Activated naive CD8-positive, alpha-beta T cell treated with anti-CD3 and anti-CD28 coated beads, Interleukin-2, amount 10 ng/mL, durations not matched to agents 7 days and 5 days (primary cell): ENCODE measurements at regions not wholly inside any gene's neighbourhood (a gene's known extent, or its start where the extent isn't known, plus 50 kb on each side); places are given as distances from the start of the nearest gene placed in this dataset.

Experiments used
- ATAC-seq: fragments of 150-1000 bp; cut with Tn5 transposase; one replicate; pipeline ENCODE4 v1.10.0; 2021; ENCODE audit warnings: low read depth, moderate library complexity
- POLR2A ChIA-PET: fragments of 350-600 bp; sonication (Branson Sonifier 250); formaldehyde crosslinking; loops from one replicate; lab custom pipeline; 2021; ENCODE audit warnings: antibody characterized with exemption; lab: Charles Lee
- DNase-seq: peaks from one replicate; pipeline ENCODE4 v3.0.0; 2021
- H3K27ac Mint-ChIP-seq: one replicate; pipeline ENCODE4 v1.8.0; 2022; ENCODE audit warnings: mild to moderate bottlenecking, mixed read lengths
- H3K27me3 Mint-ChIP-seq: one replicate; pipeline ENCODE4 v1.8.0; 2022; ENCODE audit warnings: mild to moderate bottlenecking, moderate library complexity, mixed read lengths
- H3K36me3 Mint-ChIP-seq: one replicate; pipeline ENCODE4 v1.8.0; 2021; ENCODE audit warnings: mild to moderate bottlenecking, mixed read lengths
- H3K4me1 Mint-ChIP-seq: one replicate; pipeline ENCODE4 v1.8.0; 2021; ENCODE audit warnings: mixed read lengths
- H3K4me3 Mint-ChIP-seq: one replicate; pipeline ENCODE4 v1.8.0; 2022; ENCODE audit warnings: mild to moderate bottlenecking, moderate library complexity, mixed read lengths
- H3K9me3 Mint-ChIP-seq: one replicate; pipeline ENCODE4 v1.8.0; 2021; ENCODE audit warnings: mixed read lengths

DNA sequence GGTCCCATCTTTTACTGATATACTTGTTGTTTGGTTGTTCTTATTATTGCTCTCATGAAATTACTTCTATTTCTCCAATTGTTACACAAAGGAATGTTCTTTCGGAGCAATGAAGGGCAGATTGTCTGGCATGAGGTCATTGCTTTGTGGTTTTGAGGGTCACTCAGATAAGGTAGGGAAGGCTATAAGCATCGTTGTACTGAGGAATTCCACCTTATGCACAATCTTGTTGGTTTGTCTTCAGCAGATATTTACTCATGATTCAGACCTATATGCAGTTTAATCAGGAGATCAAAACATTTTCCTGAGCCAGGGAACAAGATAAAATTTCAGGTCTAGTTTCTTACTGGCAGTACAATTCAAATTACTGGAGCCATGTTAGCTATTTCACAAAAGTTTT lies 163.0 kb upstream of the SPHKAP start:
- Mint-ChIP-seq H3K4me3 (no peak overlapping the region), H3K4me1 (no peaks in the 10 kb centered on the region), H3K9me3 (peaks cover 4% of the 10 kb centered on the region), H3K36me3 (no peaks in the 10 kb centered on the region), H3K27me3 (no peaks in the 10 kb centered on the region), H3K27ac (no peak overlapping the region)
- POLR2A ChIA-PET = no interaction called here
- ATAC-seq (no peak), DNase-seq (no peak)

DNA sequence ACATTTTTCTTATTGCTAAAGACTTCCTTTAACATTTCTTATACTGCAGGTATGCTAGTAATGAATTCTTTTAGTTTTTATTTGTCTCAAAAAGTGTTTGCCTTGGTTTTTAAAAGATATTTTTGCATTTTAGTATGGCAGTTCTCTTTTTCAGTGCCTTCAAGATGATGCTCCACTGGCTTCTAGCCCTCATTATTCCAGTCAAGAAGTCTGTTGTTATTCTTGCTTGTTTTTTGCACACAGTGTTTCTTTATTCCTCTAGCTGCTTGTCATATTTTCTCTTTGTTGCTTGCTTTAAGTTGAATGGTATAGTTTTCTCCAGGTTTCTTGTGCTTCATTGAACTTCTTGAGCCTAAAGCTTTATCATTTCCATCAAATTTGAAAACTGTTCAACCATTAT lies 158.0 kb upstream of the SPHKAP start:
- POLR2A ChIA-PET = no interaction called here
- Mint-ChIP-seq H3K27me3 (no peaks in the 10 kb centered on the region), H3K27ac (no peak overlapping the region), H3K9me3 (peaks cover 6% of the 10 kb centered on the region), H3K4me3 (no peak overlapping the region), H3K36me3 (no peaks in the 10 kb centered on the region), H3K4me1 (no peaks in the 10 kb centered on the region)
- no peak for DNase-seq
- no peak for ATAC-seq

- H3K27me3 Mint-ChIP-seq = no peaks in the 10 kb centered on the region
- H3K36me3 Mint-ChIP-seq = no peaks in the 10 kb centered on the region
- no peak for ATAC-seq
- no peak overlapping the region for H3K27ac Mint-ChIP-seq
- peaks cover 2% of the 10 kb centered on the region for H3K9me3 Mint-ChIP-seq
- H3K4me1 Mint-ChIP-seq = no peaks in the 10 kb centered on the region
- no peak overlapping the region for H3K4me3 Mint-ChIP-seq
- POLR2A ChIA-PET = no interaction called here
- DNase-seq = no peak
Observed at GRCh38 chr2:228334180-228334579, 152.7 kb upstream of the SPHKAP start.

- Mint-ChIP-seq H3K4me1 (no peaks in the 10 kb centered on the region), H3K9me3 (peaks cover 7% of the 10 kb centered on the region), H3K27ac (no peak overlapping the region), H3K4me3 (no peak overlapping the region), H3K27me3 (no peaks in the 10 kb centered on the region), H3K36me3 (no peaks in the 10 kb centered on the region)
- POLR2A ChIA-PET = no interaction called here
- DNase-seq (no peak), ATAC-seq (no peak)
Observed at GRCh38 chr2:228329282-228329681, 147.8 kb upstream of the SPHKAP start.

DNA sequence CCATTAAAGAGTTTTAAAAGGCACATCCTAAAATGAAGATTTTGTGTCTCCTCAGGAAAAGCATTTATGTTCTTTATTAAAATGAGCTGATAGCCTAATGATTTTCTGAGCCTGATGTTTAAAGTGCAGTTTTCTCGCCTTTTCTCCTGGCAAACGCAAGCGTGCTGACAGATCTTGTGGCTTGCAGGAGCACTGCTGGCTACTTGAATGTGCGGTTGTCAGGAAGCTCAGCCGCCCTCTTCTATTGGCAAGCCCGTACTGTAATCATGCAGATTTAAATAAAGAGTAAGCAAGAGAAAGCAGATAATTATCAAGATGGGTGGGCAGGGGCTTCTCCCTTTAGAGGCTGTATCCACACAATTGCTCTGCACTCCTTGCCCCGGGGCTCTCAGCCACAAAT lies 139.5 kb upstream of the SPHKAP start:
- POLR2A ChIA-PET = no interaction called here
- no peak for ATAC-seq
- no peaks in the 10 kb centered on the region for H3K36me3 Mint-ChIP-seq
- no peak overlapping the region for H3K27ac Mint-ChIP-seq
- H3K4me3 Mint-ChIP-seq = no peak overlapping the region
- peaks cover 3% of the 10 kb centered on the region for H3K9me3 Mint-ChIP-seq
- no peaks in the 10 kb centered on the region for H3K4me1 Mint-ChIP-seq
- DNase-seq = no peak
- H3K27me3 Mint-ChIP-seq = no peaks in the 10 kb centered on the region

DNA sequence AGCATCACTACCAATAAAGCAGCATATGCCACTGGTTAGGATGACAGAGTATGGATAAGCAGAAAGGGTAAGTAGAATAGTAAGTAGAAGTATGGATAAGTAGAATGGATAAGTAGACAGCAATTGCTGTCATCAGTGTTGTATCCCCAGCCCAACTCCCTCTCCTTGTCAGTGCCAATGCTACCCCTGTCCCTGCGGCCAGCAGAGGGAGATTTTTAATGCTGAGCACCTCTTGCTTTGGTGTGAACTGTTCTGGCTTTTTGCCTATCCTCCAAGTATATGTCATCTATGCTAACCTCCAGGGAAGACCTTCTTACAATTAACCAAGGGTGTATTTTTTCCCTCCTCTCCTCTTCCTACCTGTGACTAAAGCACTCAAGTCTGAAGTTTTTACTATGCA lies 136.7 kb upstream of the SPHKAP start:
- no peak overlapping the region for H3K27ac Mint-ChIP-seq
- H3K9me3 Mint-ChIP-seq = peaks cover 3% of the 10 kb centered on the region
- no peak for ATAC-seq
- H3K4me3 Mint-ChIP-seq = no peak overlapping the region
- H3K27me3 Mint-ChIP-seq = no peaks in the 10 kb centered on the region
- H3K36me3 Mint-ChIP-seq = no peaks in the 10 kb centered on the region
- H3K4me1 Mint-ChIP-seq = no peaks in the 10 kb centered on the region
- POLR2A ChIA-PET = no interaction called here
- no peak for DNase-seq

DNA sequence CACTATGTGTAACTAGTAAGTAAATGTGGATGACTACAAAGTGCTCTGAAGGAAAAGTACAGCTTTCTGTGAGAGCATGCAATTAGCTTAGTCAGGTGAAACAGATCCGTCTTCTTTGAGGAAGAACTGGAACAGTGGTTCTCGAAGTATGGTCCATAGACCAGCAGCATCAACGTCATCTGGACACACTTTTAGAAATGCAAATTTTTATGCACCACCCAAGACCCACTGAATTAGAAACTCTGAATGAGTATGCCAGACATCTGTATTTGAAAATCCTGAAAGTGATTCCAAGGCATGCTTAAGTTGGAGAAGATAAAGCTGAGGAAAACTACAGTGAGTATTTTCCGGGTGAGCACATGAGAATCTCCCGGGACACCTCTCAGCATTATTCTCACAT lies 130.7 kb upstream of the SPHKAP start:
- H3K36me3 Mint-ChIP-seq = no peaks in the 10 kb centered on the region
- no peak for ATAC-seq
- no peak overlapping the region for H3K27ac Mint-ChIP-seq
- H3K27me3 Mint-ChIP-seq = no peaks in the 10 kb centered on the region
- no peaks in the 10 kb centered on the region for H3K4me1 Mint-ChIP-seq
- no peak for DNase-seq
- peaks cover 1% of the 10 kb centered on the region for H3K9me3 Mint-ChIP-seq
- POLR2A ChIA-PET = no interaction called here
- H3K4me3 Mint-ChIP-seq = no peak overlapping the region

DNA sequence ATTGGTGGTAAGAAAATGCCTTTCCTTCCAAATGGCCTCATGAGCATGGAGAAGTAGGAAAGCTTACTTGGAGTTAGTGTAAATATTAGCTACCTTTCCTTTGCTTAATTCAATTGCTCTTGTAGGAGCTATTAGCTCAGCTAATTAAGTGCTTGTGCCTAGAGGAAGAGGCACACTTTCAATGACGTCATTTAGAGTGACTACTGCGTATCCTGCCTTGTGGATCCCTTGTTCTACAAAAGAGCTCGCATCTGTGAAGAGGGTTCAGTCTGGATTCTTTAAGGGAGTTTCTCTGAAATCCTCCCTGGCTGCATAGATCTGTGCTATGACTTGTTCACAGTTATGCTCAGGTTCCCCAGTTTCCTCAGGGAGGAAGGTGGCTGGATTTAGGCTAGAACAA lies 122.5 kb upstream of the SPHKAP start:
- ATAC-seq = no peak
- POLR2A ChIA-PET = no interaction called here
- Mint-ChIP-seq H3K27ac (no peak overlapping the region), H3K9me3 (no peaks in the 10 kb centered on the region), H3K27me3 (no peaks in the 10 kb centered on the region), H3K4me3 (no peak overlapping the region), H3K36me3 (no peaks in the 10 kb centered on the region), H3K4me1 (no peaks in the 10 kb centered on the region)
- no peak for DNase-seq

GRCh38 chr2:228283491-228284171 lies 102.1 kb upstream of the SPHKAP start:
- Mint-ChIP-seq H3K4me1 (no peaks in the 10 kb centered on the region), H3K27ac (no peak overlapping the region), H3K27me3 (no peaks in the 10 kb centered on the region), H3K36me3 (no peaks in the 10 kb centered on the region), H3K9me3 (peaks cover 10% of the 10 kb centered on the region), H3K4me3 (no peak overlapping the region)
- ATAC-seq = no peak
- POLR2A ChIA-PET = no interaction called here
- DNase-seq = no peak

- H3K27me3 Mint-ChIP-seq = no peaks in the 10 kb centered on the region
- DNase-seq = no peak
- POLR2A ChIA-PET = no interaction called here
- no peak overlapping the region for H3K27ac Mint-ChIP-seq
- no peak overlapping the region for H3K4me3 Mint-ChIP-seq
- no peaks in the 10 kb centered on the region for H3K36me3 Mint-ChIP-seq
- H3K4me1 Mint-ChIP-seq = no peaks in the 10 kb centered on the region
- peaks cover 10% of the 10 kb centered on the region for H3K9me3 Mint-ChIP-seq
- no peak for ATAC-seq
Observed at GRCh38 chr2:228282376-228282775, 100.9 kb upstream of the SPHKAP start.

GRCh38 chr2:228273159-228273558 lies 91.7 kb upstream of the SPHKAP start:
- Mint-ChIP-seq H3K27me3 (no peaks in the 10 kb centered on the region), H3K9me3 (no peaks in the 10 kb centered on the region), H3K36me3 (no peaks in the 10 kb centered on the region), H3K4me1 (no peaks in the 10 kb centered on the region), H3K27ac (no peak overlapping the region), H3K4me3 (no peak overlapping the region)
- DNase-seq (no peak), ATAC-seq (no peak)
- POLR2A ChIA-PET = no interaction called here

DNA sequence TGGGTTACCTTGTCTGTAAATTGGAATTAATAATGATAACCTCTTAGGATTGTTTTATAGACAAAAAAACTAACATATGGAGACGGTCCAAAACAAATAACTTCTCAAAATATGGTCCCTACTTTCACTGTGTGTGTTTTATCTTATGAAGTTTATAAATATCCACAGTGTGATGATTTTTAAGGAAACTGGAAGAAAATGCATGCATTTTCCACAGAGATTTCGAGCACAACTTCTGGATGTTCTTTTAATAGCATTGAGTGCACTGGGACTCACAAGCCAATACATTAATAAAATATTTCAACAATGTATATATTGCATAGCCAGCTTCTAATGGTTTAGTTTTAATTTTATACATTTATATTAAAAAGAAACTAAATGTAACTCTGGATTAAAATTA lies 87.9 kb upstream of the SPHKAP start:
- H3K4me1 Mint-ChIP-seq = no peaks in the 10 kb centered on the region
- ATAC-seq = no peak
- POLR2A ChIA-PET = no interaction called here
- H3K4me3 Mint-ChIP-seq = no peak overlapping the region
- no peaks in the 10 kb centered on the region for H3K27me3 Mint-ChIP-seq
- DNase-seq = no peak
- no peaks in the 10 kb centered on the region for H3K36me3 Mint-ChIP-seq
- no peak overlapping the region for H3K27ac Mint-ChIP-seq
- peaks cover 4% of the 10 kb centered on the region for H3K9me3 Mint-ChIP-seq

DNA sequence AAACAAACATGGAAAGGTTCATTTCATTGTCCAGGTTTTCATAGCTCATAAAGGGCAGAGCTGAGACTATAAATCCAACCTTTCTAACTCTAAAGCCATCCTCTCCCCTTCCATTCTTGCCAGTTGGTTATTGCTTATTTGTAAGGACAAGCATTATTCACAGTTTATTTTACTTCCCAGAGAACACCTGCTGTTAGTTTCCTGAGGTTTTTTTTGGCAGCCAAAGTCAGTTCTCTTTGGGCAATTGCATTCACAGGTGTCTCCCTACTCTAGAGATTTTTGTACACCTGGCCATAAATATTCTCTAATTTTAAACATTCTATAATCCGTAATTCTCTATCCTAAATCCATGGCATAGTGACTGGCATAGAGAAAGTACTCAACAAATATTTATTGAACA lies 87.3 kb upstream of the SPHKAP start:
- no peak for ATAC-seq
- Mint-ChIP-seq H3K4me3 (no peak overlapping the region), H3K36me3 (no peaks in the 10 kb centered on the region), H3K27me3 (no peaks in the 10 kb centered on the region), H3K27ac (no peak overlapping the region), H3K9me3 (peaks cover 4% of the 10 kb centered on the region), H3K4me1 (no peaks in the 10 kb centered on the region)
- DNase-seq = no peak
- POLR2A ChIA-PET = no interaction called here

DNA sequence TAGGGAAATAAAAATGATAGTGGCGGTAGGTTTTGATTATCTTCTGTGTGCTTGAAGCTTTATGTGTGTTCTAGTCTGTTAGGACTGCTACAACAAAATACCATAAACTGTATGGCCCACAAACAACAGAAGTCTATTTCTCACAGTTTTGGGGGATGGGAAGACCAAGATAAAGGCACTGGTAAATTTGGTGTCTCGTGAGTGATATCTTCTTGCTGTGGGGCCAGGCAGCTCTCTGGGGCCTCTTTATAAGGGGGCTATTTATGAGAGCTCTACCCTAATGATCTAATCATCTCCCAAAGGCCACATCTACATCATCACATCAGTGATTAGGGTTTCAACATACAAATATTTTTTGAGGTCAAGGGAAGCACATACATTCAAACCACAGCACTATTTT lies 86.8 kb upstream of the SPHKAP start:
- POLR2A ChIA-PET = no interaction called here
- Mint-ChIP-seq H3K4me1 (no peaks in the 10 kb centered on the region), H3K4me3 (no peak overlapping the region), H3K36me3 (no peaks in the 10 kb centered on the region), H3K27me3 (no peaks in the 10 kb centered on the region), H3K27ac (no peak overlapping the region), H3K9me3 (peaks cover 4% of the 10 kb centered on the region)
- DNase-seq (no peak), ATAC-seq (no peak)

DNA sequence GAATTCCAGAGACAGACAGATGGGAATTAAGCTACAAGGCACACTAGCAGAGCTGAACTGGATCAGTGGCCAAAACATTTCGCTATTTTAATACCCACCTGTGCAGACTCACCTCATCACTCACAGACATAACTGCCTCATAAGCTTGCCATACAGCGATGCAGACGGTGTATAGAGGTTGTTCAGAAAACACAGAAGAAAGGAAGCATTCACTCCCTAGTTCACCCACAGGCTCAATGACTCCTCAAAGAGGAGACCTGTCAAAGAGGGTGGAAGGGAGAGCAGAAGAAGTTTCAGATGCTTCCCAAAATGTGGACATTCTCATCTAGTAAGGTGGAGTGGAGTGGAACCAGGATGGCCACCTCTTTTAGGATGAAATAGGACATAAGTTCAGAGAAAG lies 81.7 kb upstream of the SPHKAP start:
- H3K27me3 Mint-ChIP-seq = no peaks in the 10 kb centered on the region
- POLR2A ChIA-PET = no interaction called here
- H3K9me3 Mint-ChIP-seq = peaks cover 9% of the 10 kb centered on the region
- H3K36me3 Mint-ChIP-seq = no peaks in the 10 kb centered on the region
- no peak for DNase-seq
- no peak overlapping the region for H3K27ac Mint-ChIP-seq
- H3K4me3 Mint-ChIP-seq = no peak overlapping the region
- no peak for ATAC-seq
- H3K4me1 Mint-ChIP-seq = no peaks in the 10 kb centered on the region
